GM12878 (cell line): ENCODE measurements at regions not wholly inside any gene's neighbourhood (a gene's known extent, or its start where the extent isn't known, plus 50 kb on each side); places are given as distances from the start of the nearest gene placed in this dataset.

Experiments used
- BHLHE40 ChIP-seq, 2 experiments: fragments of 450-650 bp in 1 of 2; IDR thresholded peaks; 2 replicates each; pipeline ENCODE4 v1.6.1; 2011 to 2017; ENCODE audit warnings: low read depth in 2 of 2, borderline replicate concordance in 1 of 2, improper control_type of control experiment in 1 of 2, low read length in 1 of 2, mild to moderate bottlenecking in 1 of 2
- CTCF ChIP-seq, 3 experiments: IDR thresholded peaks in 2 of 3; conservative IDR thresholded peaks in 1 of 3; 2 replicates each; pipeline ENCODE4 v1.5.1; 2011; ENCODE audit warnings: low read depth in 3 of 3, low read length in 3 of 3, mild to moderate bottlenecking in 3 of 3, control low read depth in 2 of 3, moderate library complexity in 2 of 3, inconsistent platforms in 1 of 3, mixed read lengths in 1 of 3; ENCODE audit not compliant: control insufficient read depth in 2 of 3, insufficient read depth in 1 of 3; ENCODE audit errors: extremely low read depth in 1 of 3
- EGR1 ChIP-seq, 2 experiments: IDR thresholded peaks; 1 replicate in 1 of 2; 2 replicates in 1 of 2; pipeline ENCODE4 v1.6.1; 2011 to 2012; ENCODE audit warnings: low read depth in 2 of 2, low read length in 2 of 2, borderline replicate concordance in 1 of 2, mild to moderate bottlenecking in 1 of 2, moderate library complexity in 1 of 2
- FOXK2 ChIP-seq: fragments of 450-650 bp; IDR thresholded peaks from 2 replicates; pipeline ENCODE4 v1.6.1; 2017; ENCODE audit warnings: mild to moderate bottlenecking, moderate library complexity
- MXI1 ChIP-seq: fragments of 150-350 bp; IDR thresholded peaks from 2 replicates; pipeline ENCODE4 v1.6.1; 2011; ENCODE audit warnings: low read depth, mild to moderate bottlenecking, inconsistent platforms, low read length, improper control_type of control experiment
- MYB ChIP-seq: fragments of 150-350 bp; IDR thresholded peaks from 2 replicates; pipeline ENCODE4 v1.6.1; 2014; ENCODE audit warnings: mild to moderate bottlenecking, low read depth, low read length, borderline replicate concordance
- PAX5 ChIP-seq: IDR thresholded peaks from 2 replicates; pipeline ENCODE4 v1.6.1; 2011; ENCODE audit warnings: low read depth, low read length, borderline replicate concordance
- RCOR1 ChIP-seq: conservative IDR thresholded peaks from 2 replicates; pipeline ENCODE4 v1.6.1; 2012; ENCODE audit warnings: low read depth, low read length, improper control_type of control experiment
- REST ChIP-seq: IDR thresholded peaks from 2 replicates; pipeline ENCODE4 v1.6.1; 2012; ENCODE audit warnings: mild to moderate bottlenecking, low read depth, low read length
- TAF1 ChIP-seq: IDR thresholded peaks from 2 replicates; pipeline ENCODE4 v1.6.1; 2011; ENCODE audit warnings: mild to moderate bottlenecking, low read depth, low read length, borderline replicate concordance
- YY1 ChIP-seq: IDR thresholded peaks from 2 replicates; pipeline ENCODE4 v1.6.1; 2011; ENCODE audit warnings: low read depth, mild to moderate bottlenecking, low read length
- ZBTB33 ChIP-seq: fragments of 450-650 bp; IDR thresholded peaks from 2 replicates; pipeline ENCODE4 v1.6.1; 2017; ENCODE audit warnings: mild to moderate bottlenecking

GRCh38 chr1:22349362-22350043, 102.1 kb upstream of the ZBTB40 start:
- TF ChIP-seq MYB (no peak), FOXK2 (no peak), CTCF (IDR thresholded peaks at IDR 0.05 in 2 of 3, conservative IDR thresholded peaks at IDR 0.05 in 1 of 3; ENCODE audit: control insufficient read depth in 2 of 3, extremely low read depth in 1 of 3, insufficient read depth in 1 of 3, low read depth in 3 of 3, low read length in 3 of 3) (no peak), EGR1 (IDR thresholded peaks at IDR 0.05; ENCODE audit: borderline replicate concordance in 1 of 2, low read depth in 2 of 2, low read length in 2 of 2) (no peak), YY1 (no peak), ZBTB33 (no peak), RCOR1 (no peak), BHLHE40 (IDR thresholded peaks at IDR 0.05; ENCODE audit: borderline replicate concordance in 1 of 2, low read depth in 2 of 2, low read length in 1 of 2) (no peak), PAX5 (no peak), MXI1 (no peak), REST (no peak), TAF1 (no peak)
